T-helper 2 cell treated with Interferon-gamma antibody and Interleukin-4, amounts not matched to agents 5 μg/mL and 100 μg/mL, for 36 hours (primary cell): ENCODE measurements at regions not wholly inside any gene's neighbourhood (a gene's known extent, or its start where the extent isn't known, plus 50 kb on each side); places are given as distances from the start of the nearest gene placed in this dataset.
"Not testable (repeated sequence)": the region's sequence is repeated elsewhere in the genome, so short reads cannot be mapped to it uniquely, and the experiment has no call there.

Source experiments
- DNase-seq: peaks from one replicate; pipeline ENCODE4 v3.0.0; 2021; ENCODE audit warnings: low spot score
- H3K27ac Mint-ChIP-seq: one replicate; pipeline ENCODE4 v1.8.0; 2021; ENCODE audit warnings: mild to moderate bottlenecking, mixed read lengths
- H3K27me3 Mint-ChIP-seq: one replicate; pipeline ENCODE4 v1.8.0; 2021; ENCODE audit warnings: low read depth, mixed read lengths
- H3K36me3 Mint-ChIP-seq: one replicate; pipeline ENCODE4 v1.8.0; 2021; ENCODE audit warnings: low read depth, mixed read lengths
- H3K4me1 Mint-ChIP-seq: one replicate; pipeline ENCODE4 v1.8.0; 2021; ENCODE audit warnings: low read depth, mixed read lengths
- H3K4me3 Mint-ChIP-seq: one replicate; pipeline ENCODE4 v1.8.0; 2022; ENCODE audit warnings: mild to moderate bottlenecking, moderate library complexity, mixed read lengths
- H3K9me3 Mint-ChIP-seq: one replicate; pipeline ENCODE4 v1.8.0; 2021; ENCODE audit warnings: mixed read lengths

- H3K36me3 Mint-ChIP-seq = no peaks in the 10 kb centered on the region
- DNase-seq = no peak
- no peak overlapping the region for H3K27ac Mint-ChIP-seq
- no peaks in the 10 kb centered on the region for H3K9me3 Mint-ChIP-seq
- H3K4me1 Mint-ChIP-seq = no peaks in the 10 kb centered on the region
- no peaks in the 10 kb centered on the region for H3K27me3 Mint-ChIP-seq
- H3K4me3 Mint-ChIP-seq = no peak overlapping the region
These were observed 158.2 kb upstream of the CHD6 start for GRCh38 chr20:41776421-41776820.

GRCh38 chr20:41774291-41774690 lies 156.1 kb upstream of the CHD6 start:
- Mint-ChIP-seq H3K27me3 (no peaks in the 10 kb centered on the region), H3K4me3 (no peak overlapping the region), H3K4me1 (no peaks in the 10 kb centered on the region), H3K36me3 (no peaks in the 10 kb centered on the region), H3K9me3 (no peaks in the 10 kb centered on the region), H3K27ac (no peak overlapping the region)
- no peak for DNase-seq

GRCh38 chr20:41770965-41771364 lies 152.8 kb upstream of the CHD6 start:
- DNase-seq = no peak
- H3K4me1 Mint-ChIP-seq = no peaks in the 10 kb centered on the region

DNA sequence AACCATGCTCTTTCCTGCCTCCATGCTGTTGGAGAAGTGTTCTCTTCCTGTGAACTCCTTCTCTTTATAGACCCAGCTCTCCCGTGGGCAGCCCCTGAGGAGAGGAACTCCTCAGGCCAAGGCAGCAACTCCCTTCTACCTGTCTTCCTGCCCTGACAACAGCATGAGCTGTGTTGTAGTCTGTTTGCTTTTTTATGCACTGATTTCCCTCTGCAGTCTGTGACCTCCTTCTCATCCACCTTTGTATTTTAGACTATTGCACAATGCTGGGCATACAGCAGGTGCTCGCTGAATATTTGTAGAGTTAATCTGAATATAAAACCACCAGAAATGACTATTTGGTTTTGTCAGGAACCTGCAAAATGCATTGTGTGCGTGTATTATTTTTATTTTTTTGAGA lies 152.2 kb upstream of the CHD6 start:
- Mint-ChIP-seq H3K9me3 (no peaks in the 10 kb centered on the region), H3K27me3 (peaks cover 2% of the 10 kb centered on the region), H3K4me1 (no peaks in the 10 kb centered on the region), H3K36me3 (no peaks in the 10 kb centered on the region), H3K4me3 (no peak overlapping the region), H3K27ac (no peak overlapping the region)
- no peak for DNase-seq

More at GRCh38 chr20:41770965-41771364, 152.8 kb upstream of the CHD6 start:
- peaks cover 2% of the 10 kb centered on the region for H3K27me3 Mint-ChIP-seq
- no peak overlapping the region for H3K27ac Mint-ChIP-seq
- H3K36me3 Mint-ChIP-seq = no peaks in the 10 kb centered on the region
- no peak overlapping the region for H3K4me3 Mint-ChIP-seq
- H3K9me3 Mint-ChIP-seq = no peaks in the 10 kb centered on the region

DNA sequence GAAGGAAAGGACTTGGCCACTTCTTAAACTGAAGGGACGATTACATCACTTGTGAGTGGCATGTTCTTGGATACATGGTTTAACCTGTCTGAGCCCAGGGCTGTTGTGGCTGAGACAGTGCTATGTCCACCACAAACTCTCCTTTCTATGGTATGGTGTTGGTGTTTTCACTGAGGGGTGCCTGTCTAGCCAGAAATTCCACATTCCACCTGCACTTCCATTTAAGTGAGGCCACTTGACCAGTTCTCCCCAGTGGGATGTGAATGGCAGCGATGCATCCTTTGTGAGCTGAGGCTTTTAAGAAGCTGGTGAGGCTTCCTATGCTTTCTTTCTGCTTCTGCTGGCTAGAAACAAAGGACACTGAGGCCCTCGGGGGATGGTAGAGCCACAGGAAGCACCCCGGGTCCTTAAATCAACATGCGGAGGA lies 151.4 kb upstream of the CHD6 start:
- no peak for DNase-seq
- Mint-ChIP-seq H3K4me3 (no peak overlapping the region), H3K36me3 (no peaks in the 10 kb centered on the region), H3K9me3 (no peaks in the 10 kb centered on the region), H3K27me3 (peaks cover 2% of the 10 kb centered on the region), H3K27ac (no peak overlapping the region), H3K4me1 (no peaks in the 10 kb centered on the region)

GRCh38 chr20:41750137-41750536 lies 132.0 kb upstream of the CHD6 start:
- Mint-ChIP-seq H3K9me3 (no peaks in the 10 kb centered on the region), H3K27me3 (no peaks in the 10 kb centered on the region), H3K4me1 (no peaks in the 10 kb centered on the region), H3K27ac (no peak overlapping the region), H3K4me3 (no peak overlapping the region), H3K36me3 (no peaks in the 10 kb centered on the region)
- DNase-seq = no peak

DNA sequence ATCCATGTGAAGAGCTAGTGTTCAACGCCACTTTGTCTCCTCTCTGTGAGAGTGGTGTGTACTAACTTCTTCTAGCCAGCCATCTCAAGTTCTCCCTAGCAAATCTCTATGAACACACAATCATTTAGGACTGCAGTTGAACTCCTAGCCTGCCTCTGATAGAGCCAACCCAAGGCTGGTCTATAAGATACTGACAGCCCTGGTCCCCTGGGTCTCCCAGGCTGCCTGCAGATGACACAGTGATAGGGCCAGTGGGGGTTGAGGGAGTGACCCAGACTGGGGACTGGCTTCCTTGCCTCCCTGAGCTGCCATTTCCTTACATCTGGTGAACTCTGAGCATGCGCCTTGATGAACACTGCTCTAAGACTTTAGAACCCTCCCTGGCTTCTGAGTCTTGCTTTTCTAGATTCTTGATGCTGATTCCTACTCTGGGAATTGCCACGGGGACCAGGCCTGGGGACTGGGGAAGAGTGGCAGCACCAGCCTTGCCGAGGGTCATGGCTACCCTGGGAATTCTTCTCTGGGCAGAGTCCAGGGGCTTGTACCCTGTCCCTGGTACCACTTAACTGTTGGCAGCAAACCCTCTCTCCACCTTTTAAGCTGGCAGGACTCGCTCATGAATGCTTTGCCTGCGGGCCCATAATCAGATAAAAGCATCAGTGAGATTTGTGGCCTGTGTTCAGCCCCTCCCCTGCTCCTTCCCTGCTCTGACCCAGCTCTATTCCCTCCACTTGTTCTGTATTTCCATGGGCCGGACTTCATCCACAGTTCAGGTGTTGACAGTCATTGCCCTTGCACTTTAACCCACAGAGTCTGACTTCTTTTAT lies 130.8 kb upstream of the CHD6 start:
- Mint-ChIP-seq H3K4me1 (no peaks in the 10 kb centered on the region), H3K27ac (no peak overlapping the region), H3K9me3 (no peaks in the 10 kb centered on the region), H3K27me3 (no peaks in the 10 kb centered on the region), H3K36me3 (no peaks in the 10 kb centered on the region), H3K4me3 (no peak overlapping the region)
- no peak for DNase-seq

DNA sequence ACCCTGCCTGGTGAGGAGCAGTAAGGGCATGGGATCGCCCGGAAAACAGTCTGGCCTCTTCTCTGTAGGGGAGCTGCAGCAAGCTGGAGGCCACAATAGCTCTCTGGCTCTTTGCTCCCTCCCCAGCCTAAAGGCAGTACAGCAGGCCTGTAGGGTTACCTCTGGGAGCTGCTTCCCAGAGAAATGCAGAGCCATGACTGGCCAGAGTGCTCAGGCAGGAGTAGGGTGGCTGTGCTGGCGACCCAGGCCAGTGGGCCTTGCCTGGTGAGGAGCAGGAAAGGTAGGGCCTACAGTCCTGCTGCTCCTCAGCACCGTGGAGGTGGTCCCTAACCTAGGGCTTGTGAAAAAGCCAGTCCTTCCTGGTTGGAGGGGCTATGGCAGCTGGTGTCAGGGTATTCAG lies 129.9 kb upstream of the CHD6 start:
- Mint-ChIP-seq H3K27ac (no peak overlapping the region), H3K36me3 (no peaks in the 10 kb centered on the region)

DNA sequence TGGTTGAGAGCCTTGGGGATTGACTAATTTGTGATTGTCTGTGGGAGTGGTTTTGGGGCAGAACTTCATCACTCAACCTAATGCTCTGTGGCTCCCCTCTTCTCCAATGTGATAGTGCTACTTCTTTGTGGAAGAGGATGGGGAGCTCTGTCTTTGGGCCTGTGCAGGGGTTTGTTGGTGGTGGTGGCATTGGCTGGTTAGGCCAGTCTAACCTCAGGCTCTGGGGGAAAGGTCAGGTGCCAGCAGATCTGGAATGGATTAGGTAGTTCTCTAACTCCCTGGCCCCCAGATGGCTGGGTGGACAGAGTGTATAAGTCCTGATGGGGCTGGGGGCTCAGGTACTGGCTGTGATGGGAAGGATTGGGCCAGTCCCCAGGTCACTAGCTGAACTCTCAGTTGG lies 129.0 kb upstream of the CHD6 start:
- Mint-ChIP-seq H3K4me1 (no peaks in the 10 kb centered on the region), H3K9me3 (no peaks in the 10 kb centered on the region), H3K36me3 (no peaks in the 10 kb centered on the region), H3K27ac (no peak overlapping the region), H3K27me3 (no peaks in the 10 kb centered on the region), H3K4me3 (no peak overlapping the region)
- DNase-seq = no peak

More for the DNA sequence above, 129.9 kb upstream of the CHD6 start:
- H3K9me3 Mint-ChIP-seq = no peaks in the 10 kb centered on the region
- H3K27me3 Mint-ChIP-seq = no peaks in the 10 kb centered on the region
- no peaks in the 10 kb centered on the region for H3K4me1 Mint-ChIP-seq
- no peak for DNase-seq
- no peak overlapping the region for H3K4me3 Mint-ChIP-seq

DNA sequence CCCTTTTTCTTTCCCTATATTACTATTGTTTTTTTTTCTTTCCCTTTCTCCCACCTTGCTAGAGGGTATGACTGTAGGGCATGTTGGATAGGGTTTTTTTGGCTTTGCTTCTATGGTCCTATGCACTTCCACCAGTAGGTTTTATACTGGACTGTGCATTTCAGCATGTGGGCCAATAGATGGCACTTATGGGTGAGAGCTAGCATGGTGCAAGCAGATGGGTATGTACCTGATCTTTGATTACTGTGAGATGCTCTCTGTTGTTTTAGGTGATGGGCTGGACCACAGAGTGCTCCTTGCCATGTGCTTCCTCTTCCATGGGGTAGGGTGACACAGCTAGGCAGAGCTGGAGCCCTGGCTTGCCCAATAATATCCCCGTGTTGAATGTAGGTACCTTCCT lies 128.5 kb upstream of the CHD6 start:
- H3K27ac Mint-ChIP-seq = no peak overlapping the region
- H3K9me3 Mint-ChIP-seq = no peaks in the 10 kb centered on the region
- no peak overlapping the region for H3K4me3 Mint-ChIP-seq
- no peak for DNase-seq
- H3K27me3 Mint-ChIP-seq = no peaks in the 10 kb centered on the region
- no peaks in the 10 kb centered on the region for H3K36me3 Mint-ChIP-seq
- no peaks in the 10 kb centered on the region for H3K4me1 Mint-ChIP-seq

DNA sequence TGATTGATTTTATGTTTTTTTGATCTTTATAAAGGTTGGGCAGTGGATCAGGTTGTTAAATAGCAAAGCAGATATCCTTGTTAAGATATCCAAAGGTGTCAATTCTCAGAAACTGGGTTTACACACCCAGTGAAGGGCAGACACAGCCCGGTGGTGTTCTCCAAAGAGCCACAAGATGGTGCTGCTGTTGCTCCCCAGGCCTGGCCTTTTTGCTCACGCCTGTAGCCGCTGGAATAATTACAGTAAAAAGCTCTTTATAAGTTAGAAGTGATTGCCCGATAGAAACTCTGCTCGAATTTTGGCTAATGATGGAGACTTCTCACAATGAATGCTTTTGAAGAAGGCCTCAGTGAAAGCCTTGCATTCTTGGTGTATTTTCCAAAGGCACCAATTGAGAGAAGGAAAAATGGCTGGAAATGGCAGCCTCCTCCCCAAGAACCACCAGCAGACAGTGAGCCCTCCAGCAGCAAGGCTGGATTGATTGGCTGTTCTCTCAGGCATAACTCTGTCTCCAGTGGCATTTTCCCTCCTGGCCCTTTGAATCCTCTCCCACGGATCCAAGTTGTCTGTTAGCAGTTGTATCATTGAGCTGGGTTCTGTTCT lies 120.5 kb upstream of the CHD6 start:
- Mint-ChIP-seq H3K36me3 (no peaks in the 10 kb centered on the region), H3K4me1 (no peaks in the 10 kb centered on the region), H3K9me3 (no peaks in the 10 kb centered on the region), H3K27ac (no peak overlapping the region), H3K27me3 (peaks cover 2% of the 10 kb centered on the region), H3K4me3 (no peak overlapping the region)
- DNase-seq = no peak

GRCh38 chr20:41735949-41736348 lies 117.8 kb upstream of the CHD6 start:
- no peaks in the 10 kb centered on the region for H3K9me3 Mint-ChIP-seq
- H3K36me3 Mint-ChIP-seq = no peaks in the 10 kb centered on the region
- H3K27me3 Mint-ChIP-seq = peaks cover 2% of the 10 kb centered on the region
- no peak for DNase-seq
- no peak overlapping the region for H3K27ac Mint-ChIP-seq
- no peak overlapping the region for H3K4me3 Mint-ChIP-seq
- no peaks in the 10 kb centered on the region for H3K4me1 Mint-ChIP-seq

- no peak overlapping the region for H3K4me3 Mint-ChIP-seq
- H3K9me3 Mint-ChIP-seq = no peaks in the 10 kb centered on the region
- H3K27me3 Mint-ChIP-seq = peaks cover 2% of the 10 kb centered on the region
- DNase-seq = no peak
- no peaks in the 10 kb centered on the region for H3K4me1 Mint-ChIP-seq
- no peak overlapping the region for H3K27ac Mint-ChIP-seq
- H3K36me3 Mint-ChIP-seq = no peaks in the 10 kb centered on the region
These were observed 116.3 kb upstream of the CHD6 start for GRCh38 chr20:41734506-41734945.

DNA sequence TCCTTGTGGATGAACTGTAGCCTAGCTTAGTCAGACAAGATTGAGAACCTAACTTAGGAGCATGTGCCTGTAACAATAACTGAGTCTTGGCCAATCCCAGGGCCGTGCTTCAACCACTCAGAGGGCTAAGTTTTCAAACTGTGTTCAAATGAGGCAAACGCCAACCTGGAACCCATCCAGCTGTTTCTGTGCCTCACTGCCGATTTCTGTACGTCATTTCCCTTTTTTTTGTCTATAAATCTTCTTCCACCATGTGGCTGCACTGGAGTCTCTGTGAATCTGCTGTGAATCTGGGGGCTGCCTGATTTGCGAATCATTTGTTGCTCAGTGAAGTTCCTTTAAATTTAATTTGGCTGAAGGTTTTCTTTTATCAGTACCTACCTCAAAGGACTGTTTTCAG lies 115.0 kb upstream of the CHD6 start:
- Mint-ChIP-seq H3K36me3 (no peaks in the 10 kb centered on the region), H3K4me3 (no peak overlapping the region), H3K4me1 (no peaks in the 10 kb centered on the region), H3K9me3 (no peaks in the 10 kb centered on the region), H3K27me3 (peaks cover 2% of the 10 kb centered on the region), H3K27ac (no peak overlapping the region)
- DNase-seq = no peak

DNA sequence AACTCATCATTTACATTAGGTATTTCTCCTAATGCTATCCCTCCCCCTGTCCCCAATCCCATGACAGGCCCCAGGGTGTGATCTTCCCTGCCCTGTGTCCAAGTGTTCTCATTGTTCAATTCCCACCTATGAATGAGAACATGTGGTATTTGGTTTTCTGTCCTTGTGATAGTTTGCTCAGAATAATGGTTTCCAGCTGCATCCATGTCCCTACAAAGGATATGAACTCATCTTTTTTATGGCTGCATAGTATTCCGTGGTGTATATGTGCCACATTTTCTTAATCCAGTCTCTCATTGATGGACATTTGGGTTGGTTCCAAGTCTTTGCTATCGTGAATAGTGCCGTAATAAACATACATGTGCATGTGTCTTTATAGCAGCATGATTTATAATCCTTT lies 113.0 kb upstream of the CHD6 start:
- not testable (repeated sequence) for H3K9me3 Mint-ChIP-seq, DNase-seq

More for the DNA sequence above, 113.0 kb upstream of the CHD6 start:
- not testable (repeated sequence) for H3K27ac Mint-ChIP-seq, H3K4me3 Mint-ChIP-seq, H3K4me1 Mint-ChIP-seq, H3K27me3 Mint-ChIP-seq, H3K36me3 Mint-ChIP-seq
